Neural cell (in vitro differentiated cells): ENCODE measurements at regions not wholly inside any gene's neighbourhood (a gene's known extent, or its start where the extent isn't known, plus 50 kb on each side); places are given as distances from the start of the nearest gene placed in this dataset.

Source experiments
- EP300 ChIP-seq: fragments of 450-650 bp; conservative IDR thresholded peaks from 2 replicates; pipeline ENCODE4 v1.6.1; 2014; ENCODE audit warnings: antibody characterized with exemption, mild to moderate bottlenecking, moderate library complexity; ENCODE audit not compliant: poor library complexity, severe bottlenecking
- EZH2 ChIP-seq: fragments of 200-600, 300-800 bp; shearing (Covaris generic), sonication (generic); IDR thresholded peaks from 2 replicates; pipeline ENCODE4 v1.6.1; 2014; ENCODE audit warnings: antibody characterized with exemption, low read length, borderline replicate concordance, mild to moderate bottlenecking; ENCODE audit not compliant: insufficient read depth, poor library complexity, severe bottlenecking
- RAD21 ChIP-seq: fragments of 450-650 bp; conservative IDR thresholded peaks from 2 replicates; pipeline ENCODE4 v1.6.1; 2014; ENCODE audit warnings: antibody characterized with exemption, mild to moderate bottlenecking, moderate library complexity
- TF ChIP-seq, protein P1 (sequence below): fragments of 450-650 bp; IDR thresholded peaks from 2 replicates; pipeline ENCODE4 v1.5.1; 2014; ENCODE audit warnings: antibody characterized with exemption, mild to moderate bottlenecking, moderate library complexity; ENCODE audit not compliant: poor library complexity, severe bottlenecking

DNA sequence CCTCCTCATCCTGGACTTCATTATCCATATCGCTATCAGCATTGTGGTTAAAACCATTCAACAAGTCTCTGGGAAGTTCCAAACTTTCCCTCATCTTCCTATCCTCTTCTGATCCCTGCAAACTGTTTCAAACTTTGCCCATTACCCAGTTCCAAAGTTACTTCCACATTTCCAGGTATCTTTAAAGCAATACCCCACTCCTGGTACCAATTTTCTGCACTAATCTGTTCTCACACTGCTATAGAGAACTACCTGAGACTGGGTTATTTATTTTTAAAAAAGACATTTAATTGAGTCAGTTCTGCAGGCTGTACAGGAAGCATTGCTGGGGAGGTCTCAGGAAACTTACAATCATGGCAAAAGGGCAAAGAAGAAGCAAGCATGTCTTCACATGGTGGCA lies 147.3 kb downstream of the ARL4A start:
- TF ChIP-seq, protein P1, sequence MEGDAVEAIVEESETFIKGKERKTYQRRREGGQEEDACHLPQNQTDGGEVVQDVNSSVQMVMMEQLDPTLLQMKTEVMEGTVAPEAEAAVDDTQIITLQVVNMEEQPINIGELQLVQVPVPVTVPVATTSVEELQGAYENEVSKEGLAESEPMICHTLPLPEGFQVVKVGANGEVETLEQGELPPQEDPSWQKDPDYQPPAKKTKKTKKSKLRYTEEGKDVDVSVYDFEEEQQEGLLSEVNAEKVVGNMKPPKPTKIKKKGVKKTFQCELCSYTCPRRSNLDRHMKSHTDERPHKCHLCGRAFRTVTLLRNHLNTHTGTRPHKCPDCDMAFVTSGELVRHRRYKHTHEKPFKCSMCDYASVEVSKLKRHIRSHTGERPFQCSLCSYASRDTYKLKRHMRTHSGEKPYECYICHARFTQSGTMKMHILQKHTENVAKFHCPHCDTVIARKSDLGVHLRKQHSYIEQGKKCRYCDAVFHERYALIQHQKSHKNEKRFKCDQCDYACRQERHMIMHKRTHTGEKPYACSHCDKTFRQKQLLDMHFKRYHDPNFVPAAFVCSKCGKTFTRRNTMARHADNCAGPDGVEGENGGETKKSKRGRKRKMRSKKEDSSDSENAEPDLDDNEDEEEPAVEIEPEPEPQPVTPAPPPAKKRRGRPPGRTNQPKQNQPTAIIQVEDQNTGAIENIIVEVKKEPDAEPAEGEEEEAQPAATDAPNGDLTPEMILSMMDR, result no peak
- TF ChIP-seq EZH2, result no peak
- TF ChIP-seq RAD21, result no peak
- no peak for TF ChIP-seq EP300
